Epithelial cell of esophagus (primary cell): ENCODE measurements at regions not wholly inside any gene's neighbourhood (a gene's known extent, or its start where the extent isn't known, plus 50 kb on each side); places are given as distances from the start of the nearest gene placed in this dataset.

Source experiments
- DNase-seq: peaks from one replicate; pipeline ENCODE4 v3.0.0; 2010; ENCODE audit warnings: low read depth
- H3K4me3 ChIP-seq: 2 replicates; pipeline ENCODE4 v1.5.1; 2011; ENCODE audit warnings: mild to moderate bottlenecking, low read length, control low read depth
- TF ChIP-seq, protein P1 (sequence below): IDR thresholded peaks from 2 replicates; pipeline ENCODE4 v1.5.1; 2011; ENCODE audit warnings: low read depth, mild to moderate bottlenecking, low read length, control low read depth, inconsistent platforms; ENCODE audit not compliant: insufficient read depth; ENCODE audit errors: missing control alignments

DNA sequence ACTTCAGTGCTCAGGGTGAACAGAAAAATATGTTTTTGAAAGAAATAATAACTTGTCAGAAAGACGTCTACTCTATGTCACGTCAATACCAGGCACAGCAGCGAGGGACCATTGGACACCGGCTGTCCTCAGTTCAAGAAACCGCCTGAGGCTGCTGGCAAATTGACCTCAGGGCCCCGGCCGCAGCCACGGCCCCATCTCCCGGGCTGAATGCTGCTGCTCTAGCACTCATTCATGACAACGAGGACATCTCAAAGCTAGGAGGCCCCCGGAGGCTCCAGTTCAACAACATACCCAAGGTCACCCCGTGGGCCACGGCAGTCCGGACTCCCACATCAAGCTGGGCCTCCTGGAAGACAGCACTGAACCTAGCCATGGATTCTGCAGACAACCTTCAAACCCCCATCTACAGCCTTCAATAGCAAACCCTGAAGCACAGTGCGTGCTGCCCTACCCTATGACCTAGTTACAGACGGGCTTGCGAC is 204.0 kb upstream of the NSMCE3 start:
- no peak for DNase-seq
- no peak overlapping the region for H3K4me3 ChIP-seq
- TF ChIP-seq, protein P1, sequence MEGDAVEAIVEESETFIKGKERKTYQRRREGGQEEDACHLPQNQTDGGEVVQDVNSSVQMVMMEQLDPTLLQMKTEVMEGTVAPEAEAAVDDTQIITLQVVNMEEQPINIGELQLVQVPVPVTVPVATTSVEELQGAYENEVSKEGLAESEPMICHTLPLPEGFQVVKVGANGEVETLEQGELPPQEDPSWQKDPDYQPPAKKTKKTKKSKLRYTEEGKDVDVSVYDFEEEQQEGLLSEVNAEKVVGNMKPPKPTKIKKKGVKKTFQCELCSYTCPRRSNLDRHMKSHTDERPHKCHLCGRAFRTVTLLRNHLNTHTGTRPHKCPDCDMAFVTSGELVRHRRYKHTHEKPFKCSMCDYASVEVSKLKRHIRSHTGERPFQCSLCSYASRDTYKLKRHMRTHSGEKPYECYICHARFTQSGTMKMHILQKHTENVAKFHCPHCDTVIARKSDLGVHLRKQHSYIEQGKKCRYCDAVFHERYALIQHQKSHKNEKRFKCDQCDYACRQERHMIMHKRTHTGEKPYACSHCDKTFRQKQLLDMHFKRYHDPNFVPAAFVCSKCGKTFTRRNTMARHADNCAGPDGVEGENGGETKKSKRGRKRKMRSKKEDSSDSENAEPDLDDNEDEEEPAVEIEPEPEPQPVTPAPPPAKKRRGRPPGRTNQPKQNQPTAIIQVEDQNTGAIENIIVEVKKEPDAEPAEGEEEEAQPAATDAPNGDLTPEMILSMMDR: no peak

- TF ChIP-seq, protein P1: no peak
- DNase-seq: no peak
- no peak overlapping the region for H3K4me3 ChIP-seq
Observed at GRCh38 chr15:29472901-29473445, 203.4 kb upstream of the NSMCE3 start.

- DNase-seq: no peak
- TF ChIP-seq, protein P1: no peak
- H3K4me3 ChIP-seq: no peak overlapping the region
Observed at GRCh38 chr15:29471757-29472156, 202.1 kb upstream of the NSMCE3 start.

DNA sequence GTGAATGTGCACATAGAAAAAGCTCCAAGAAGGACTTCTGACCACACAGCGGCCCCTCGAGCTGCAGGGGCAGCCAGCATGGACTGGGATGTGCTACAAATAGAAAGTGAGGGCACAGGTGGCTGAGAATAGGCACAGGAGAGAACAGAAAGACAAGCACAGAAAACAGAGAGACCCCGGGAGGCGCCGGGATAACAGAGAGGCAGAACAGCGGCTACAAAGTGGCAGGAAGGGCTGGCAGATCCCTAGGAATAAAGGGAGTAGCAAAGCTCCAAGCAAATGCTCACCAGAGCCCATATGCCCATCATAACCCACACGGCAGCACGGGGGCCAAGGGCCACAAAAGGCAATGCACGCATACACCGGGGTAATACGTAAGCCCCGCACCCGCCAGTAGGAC is 201.7 kb upstream of the NSMCE3 start:
- no peak for DNase-seq
- TF ChIP-seq, protein P1: no peak
- no peak overlapping the region for H3K4me3 ChIP-seq

DNA sequence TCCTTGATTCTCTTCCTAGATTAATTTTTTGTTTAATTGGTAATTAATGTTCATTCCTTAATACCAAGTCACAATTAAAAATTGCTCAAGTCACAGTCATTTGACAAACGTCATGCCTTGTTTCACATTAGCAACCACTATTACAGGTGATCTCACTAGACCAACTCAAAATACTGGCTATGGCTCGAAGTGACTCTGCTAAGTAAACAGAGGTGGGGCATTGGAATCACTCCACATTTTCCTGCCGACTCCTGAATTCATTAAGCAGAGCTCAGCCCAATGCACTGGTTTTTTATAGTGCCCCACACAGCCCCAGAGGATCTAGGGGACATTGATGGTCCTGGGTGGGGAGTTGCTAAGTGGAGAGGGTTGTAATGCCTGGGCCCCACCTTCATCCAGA is 201.2 kb upstream of the NSMCE3 start:
- TF ChIP-seq, protein P1: no peak

DNA sequence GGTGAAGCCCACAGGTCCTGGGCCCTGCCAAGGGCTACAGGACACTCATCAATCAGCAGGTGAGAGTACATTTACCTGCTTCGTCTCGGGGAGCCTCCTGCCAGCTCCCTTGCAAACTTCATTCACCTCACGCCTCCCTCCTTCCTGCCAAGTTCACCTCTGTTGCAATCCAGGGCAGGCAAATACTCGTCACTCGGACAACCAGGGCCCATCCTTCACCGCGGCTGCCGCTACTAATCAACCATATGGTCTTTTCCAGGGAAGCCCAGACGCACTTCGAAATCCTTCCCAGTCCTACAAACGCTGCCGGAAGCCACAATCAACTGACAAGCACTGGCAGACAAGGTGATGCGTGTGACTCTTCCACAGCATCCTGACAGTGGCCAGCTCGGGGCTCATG is 200.7 kb upstream of the NSMCE3 start:
- H3K4me3 ChIP-seq: no peak overlapping the region
- DNase-seq: no peak
- TF ChIP-seq, protein P1: no peak

More for the DNA sequence above, 201.2 kb upstream of the NSMCE3 start:
- H3K4me3 ChIP-seq: no peak overlapping the region
- DNase-seq: peak; percentile 35

- TF ChIP-seq, protein P1: no peak
- H3K4me3 ChIP-seq: no peak overlapping the region
- no peak for DNase-seq
Observed at GRCh38 chr15:29468899-29469298, 199.3 kb upstream of the NSMCE3 start.
